HG03469 (cell line): ENCODE measurements at regions not wholly inside any gene's neighbourhood (a gene's known extent, or its start where the extent isn't known, plus 50 kb on each side); places are given as distances from the start of the nearest gene placed in this dataset.

ENCODE experiments used
- ATAC-seq: cut with Tn5 transposase; IDR thresholded peaks from one replicate; pipeline ENCODE4 v1.9.1; 2021; ENCODE audit warnings: mild to moderate bottlenecking, moderate library complexity, moderate number of reproducible peaks; ENCODE audit not compliant: unreplicated experiment

DNA sequence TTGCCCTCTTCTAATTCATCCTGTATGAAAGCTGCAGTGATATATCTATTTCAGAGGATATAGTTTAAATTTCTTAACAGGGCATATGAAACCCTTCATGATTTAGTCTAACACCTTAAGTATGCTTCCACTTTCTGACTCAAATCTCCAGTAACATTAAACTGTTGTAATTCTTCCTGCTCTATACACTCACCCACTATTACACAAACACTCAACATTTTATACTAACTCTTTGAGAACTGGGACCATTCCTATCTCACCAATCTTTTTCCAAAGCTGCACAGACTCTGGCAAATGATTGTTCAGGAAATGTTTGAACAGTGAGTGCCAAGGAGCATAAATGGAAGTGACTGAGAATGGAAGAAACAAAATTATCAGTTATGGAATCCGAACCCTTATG is 560.4 kb upstream of the DPPA4 start:
- no peak for ATAC-seq

- no peak for ATAC-seq
Measured at GRCh38 chr3:109899925-109900324, 562.6 kb upstream of the DPPA4 start.

- ATAC-seq: no peak
Measured at GRCh38 chr3:109900783-109901182, 563.4 kb upstream of the DPPA4 start.

GRCh38 chr3:109902549-109902948 is 565.2 kb upstream of the DPPA4 start:
- no peak for ATAC-seq

GRCh38 chr3:109903100-109903499 is 565.8 kb upstream of the DPPA4 start:
- no peak for ATAC-seq

DNA sequence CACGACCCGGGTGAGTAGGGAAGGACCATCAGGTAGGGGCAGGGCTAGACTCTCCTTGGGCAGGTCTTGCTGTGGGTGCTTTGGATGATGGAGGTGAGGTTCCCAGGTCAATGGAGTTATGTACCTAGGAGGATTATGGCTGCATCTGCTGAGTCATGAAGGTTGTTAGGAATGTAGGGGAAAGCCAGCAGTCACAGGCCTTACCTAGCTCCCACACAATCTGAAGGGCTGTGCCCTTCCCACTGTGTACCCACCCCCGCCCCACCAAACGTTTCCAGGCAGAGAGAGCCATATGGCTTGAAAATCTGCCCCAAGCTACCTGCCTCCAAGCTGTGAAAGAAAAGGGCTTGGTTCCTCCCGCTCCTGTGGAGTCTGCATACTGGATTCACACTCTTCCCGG is 573.4 kb upstream of the DPPA4 start:
- no peak for ATAC-seq

GRCh38 chr3:109918740-109919139 is 581.4 kb upstream of the DPPA4 start:
- ATAC-seq: no peak

- ATAC-seq: no peak
Measured at GRCh38 chr3:109920749-109921148, 583.4 kb upstream of the DPPA4 start.

DNA sequence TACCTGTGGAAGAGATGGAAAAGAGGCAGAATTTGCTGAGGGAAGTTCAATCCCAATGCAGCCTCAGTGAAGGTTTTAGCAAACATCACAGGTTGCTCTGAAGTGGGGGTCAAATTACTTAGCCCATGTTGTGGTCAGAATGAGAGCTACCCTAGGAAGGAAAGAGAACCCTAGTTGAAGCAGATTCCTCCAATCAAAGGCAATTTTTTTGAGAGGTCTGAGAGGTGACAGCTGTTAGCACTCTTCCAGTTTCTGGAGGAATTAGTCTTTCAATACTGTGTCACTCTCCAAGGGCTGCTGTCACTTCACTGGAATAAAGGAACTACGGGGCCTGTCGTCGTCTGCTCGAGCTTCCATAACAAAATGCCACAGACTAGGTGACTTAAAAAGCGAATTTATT is 584.2 kb upstream of the DPPA4 start:
- no peak for ATAC-seq

- no peak for ATAC-seq
Measured at GRCh38 chr3:109922856-109923255, 585.5 kb upstream of the DPPA4 start.

GRCh38 chr3:109923431-109923830 is 586.1 kb upstream of the DPPA4 start:
- no peak for ATAC-seq

GRCh38 chr3:109924196-109924595 is 586.9 kb upstream of the DPPA4 start:
- no peak for ATAC-seq

DNA sequence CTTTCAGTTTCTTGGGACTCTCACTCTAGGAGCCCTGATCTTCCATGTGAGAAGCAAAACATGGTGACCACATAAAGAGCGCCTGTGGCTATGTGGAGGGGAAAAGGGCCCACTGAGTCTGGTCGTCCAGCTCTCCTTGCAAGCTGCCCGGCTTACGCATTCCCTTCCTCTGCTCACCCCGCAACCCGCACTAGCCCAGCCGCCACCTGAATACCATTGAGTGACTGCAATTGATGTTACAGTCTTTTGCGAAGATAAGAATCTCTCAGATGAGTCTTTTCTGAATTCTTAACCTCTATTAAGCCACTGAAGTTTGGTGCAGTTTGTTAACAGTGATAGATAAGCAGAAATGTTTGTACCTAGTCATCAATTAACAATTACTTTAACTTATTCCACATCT is 589.0 kb upstream of the DPPA4 start:
- no peak for ATAC-seq

GRCh38 chr3:109927161-109927560 is 589.8 kb upstream of the DPPA4 start:
- no peak for ATAC-seq

DNA sequence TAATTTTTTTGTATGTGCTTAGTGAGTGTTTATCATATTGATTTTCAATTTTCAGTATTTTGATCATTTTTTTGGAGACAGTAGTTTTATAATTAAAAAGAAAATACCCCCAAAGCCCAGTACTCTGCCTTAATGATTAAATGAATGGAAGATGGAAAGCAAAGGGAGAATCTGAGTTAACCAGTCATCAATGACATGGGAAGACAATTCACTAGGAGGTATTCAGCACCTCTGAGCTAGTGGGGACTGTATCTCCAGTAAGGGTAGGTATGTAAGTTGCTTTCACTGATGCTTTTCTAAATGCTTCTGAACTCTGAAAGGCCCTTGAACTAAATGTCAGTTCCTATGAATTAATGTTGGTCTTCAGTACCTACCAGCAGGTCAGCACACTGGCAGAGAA is 590.4 kb upstream of the DPPA4 start:
- no peak for ATAC-seq

GRCh38 chr3:109930582-109930981 is 593.2 kb upstream of the DPPA4 start:
- no peak for ATAC-seq

- no peak for ATAC-seq
Measured at GRCh38 chr3:109933576-109933975, 596.2 kb upstream of the DPPA4 start.

- ATAC-seq: no peak
Measured at GRCh38 chr3:109939817-109940216, 602.5 kb upstream of the DPPA4 start.

- ATAC-seq: no peak
Measured at GRCh38 chr3:109943181-109943580, 605.8 kb upstream of the DPPA4 start.

GRCh38 chr3:109944836-109945235 is 607.5 kb upstream of the DPPA4 start:
- no peak for ATAC-seq

GRCh38 chr3:109952924-109953323 is 615.6 kb upstream of the DPPA4 start:
- ATAC-seq: no peak

- no peak for ATAC-seq
Measured at GRCh38 chr3:109963831-109964230, 626.5 kb upstream of the DPPA4 start.

- no peak for ATAC-seq
Measured at GRCh38 chr3:109973733-109974132, 636.4 kb upstream of the DPPA4 start.

- ATAC-seq: no peak
Measured at GRCh38 chr3:109977897-109978296, 640.6 kb upstream of the DPPA4 start.
